ENCODE measurements at regions not wholly inside any gene's neighbourhood (a gene's known extent, or its start where the extent isn't known, plus 50 kb on each side); places are given as distances from the start of the nearest gene placed in this dataset.
"Not testable (repeated sequence)": the region's sequence is repeated elsewhere in the genome, so short reads cannot be mapped to it uniquely, and the experiment has no call there.

- intact Hi-C loops (cut with DNase I); DNase-seq (ENCODE audit: low spot score in 2 of 2); H3K36me3 ChIP-seq; H3K4me1 ChIP-seq; H3K27me3 ChIP-seq; H3K27ac ChIP-seq; H3K4me3 ChIP-seq; H3K9me3 ChIP-seq: not testable (repeated sequence)
Measured at GRCh38 chr9:67470739-67471138, 388.0 kb upstream of the ANKRD20A1 start.

- DNase-seq (ENCODE audit: low spot score in 2 of 2); H3K36me3 ChIP-seq; H3K4me3 ChIP-seq; intact Hi-C loops (cut with DNase I); H3K4me1 ChIP-seq; H3K27ac ChIP-seq; H3K27me3 ChIP-seq; H3K9me3 ChIP-seq: not testable (repeated sequence)
Measured at GRCh38 chr9:67468326-67468725, 390.4 kb upstream of the ANKRD20A1 start.

- H3K4me3 ChIP-seq; H3K27me3 ChIP-seq; H3K4me1 ChIP-seq; intact Hi-C loops (cut with DNase I); H3K27ac ChIP-seq; DNase-seq (ENCODE audit: low spot score in 2 of 2); H3K36me3 ChIP-seq; H3K9me3 ChIP-seq: not testable (repeated sequence)
Measured at GRCh38 chr9:67461796-67462757, 396.7 kb upstream of the ANKRD20A1 start.

GRCh38 chr9:67452941-67453340 is 405.8 kb upstream of the ANKRD20A1 start:
- intact Hi-C loops (cut with DNase I); H3K36me3 ChIP-seq; H3K4me1 ChIP-seq; H3K27me3 ChIP-seq; H3K9me3 ChIP-seq; H3K27ac ChIP-seq; H3K4me3 ChIP-seq; DNase-seq (ENCODE audit: low spot score in 2 of 2): not testable (repeated sequence)

- H3K4me3 ChIP-seq; DNase-seq (ENCODE audit: low spot score in 2 of 2); intact Hi-C loops (cut with DNase I); H3K36me3 ChIP-seq; H3K27ac ChIP-seq; H3K9me3 ChIP-seq; H3K4me1 ChIP-seq; H3K27me3 ChIP-seq: not testable (repeated sequence)
Measured at GRCh38 chr9:67442313-67442712, 416.4 kb upstream of the ANKRD20A1 start.

- H3K27me3 ChIP-seq; H3K4me3 ChIP-seq; intact Hi-C loops (cut with DNase I); H3K36me3 ChIP-seq; DNase-seq (ENCODE audit: low spot score in 2 of 2); H3K27ac ChIP-seq; H3K4me1 ChIP-seq; H3K9me3 ChIP-seq: not testable (repeated sequence)
Measured at GRCh38 chr9:67437011-67437410, 421.7 kb upstream of the ANKRD20A1 start.

GRCh38 chr9:67424881-67425280 is 432.5 kb upstream of the SPATA31A3 start:
- H3K27ac ChIP-seq; DNase-seq (ENCODE audit: low spot score in 2 of 2); H3K4me1 ChIP-seq; H3K36me3 ChIP-seq; H3K27me3 ChIP-seq; H3K4me3 ChIP-seq; H3K9me3 ChIP-seq; intact Hi-C loops (cut with DNase I): not testable (repeated sequence)

GRCh38 chr9:67423049-67423728 is 430.8 kb upstream of the SPATA31A3 start:
- H3K27ac ChIP-seq; DNase-seq (ENCODE audit: low spot score in 2 of 2); H3K9me3 ChIP-seq; H3K36me3 ChIP-seq; H3K4me1 ChIP-seq; intact Hi-C loops (cut with DNase I); H3K27me3 ChIP-seq; H3K4me3 ChIP-seq: not testable (repeated sequence)

- H3K4me3 ChIP-seq; H3K27ac ChIP-seq; DNase-seq (ENCODE audit: low spot score in 2 of 2); H3K4me1 ChIP-seq; H3K36me3 ChIP-seq; intact Hi-C loops (cut with DNase I); H3K27me3 ChIP-seq; H3K9me3 ChIP-seq: not testable (repeated sequence)
Measured at GRCh38 chr9:67418496-67419079, 426.2 kb upstream of the SPATA31A3 start.

- intact Hi-C loops (cut with DNase I); H3K36me3 ChIP-seq; DNase-seq (ENCODE audit: low spot score in 2 of 2); H3K4me3 ChIP-seq; H3K4me1 ChIP-seq; H3K27me3 ChIP-seq; H3K27ac ChIP-seq; H3K9me3 ChIP-seq: not testable (repeated sequence)
Measured at GRCh38 chr9:67417341-67417983, 425.1 kb upstream of the SPATA31A3 start.

- H3K4me3 ChIP-seq; H3K9me3 ChIP-seq; H3K36me3 ChIP-seq; DNase-seq (ENCODE audit: low spot score in 2 of 2); intact Hi-C loops (cut with DNase I); H3K4me1 ChIP-seq; H3K27ac ChIP-seq; H3K27me3 ChIP-seq: not testable (repeated sequence)
Measured at GRCh38 chr9:67416639-67417038, 424.3 kb upstream of the SPATA31A3 start.

GRCh38 chr9:67410606-67411220 is 418.4 kb upstream of the SPATA31A3 start:
- H3K27me3 ChIP-seq; H3K9me3 ChIP-seq; H3K36me3 ChIP-seq; DNase-seq (ENCODE audit: low spot score in 2 of 2); H3K27ac ChIP-seq; H3K4me3 ChIP-seq; intact Hi-C loops (cut with DNase I); H3K4me1 ChIP-seq: not testable (repeated sequence)

GRCh38 chr9:67403739-67404138 is 411.4 kb upstream of the SPATA31A3 start:
- H3K4me1 ChIP-seq; DNase-seq (ENCODE audit: low spot score in 2 of 2); H3K4me3 ChIP-seq; H3K36me3 ChIP-seq; intact Hi-C loops (cut with DNase I); H3K9me3 ChIP-seq; H3K27me3 ChIP-seq; H3K27ac ChIP-seq: not testable (repeated sequence)
